Posterior vena cava (tissue), 2 donors: ENCODE measurements at regions not wholly inside any gene's neighbourhood (a gene's known extent, or its start where the extent isn't known, plus 50 kb on each side); places are given as distances from the start of the nearest gene placed in this dataset.
A peak's percentile ranks its signal among the peaks of the same experiment; 100 is the strongest.

Experiments
- DNase-seq: peaks from one replicate; pipeline ENCODE4 v3.0.0-alpha.2; 2020; ENCODE audit warnings: low spot score
- intact Hi-C, 2 donors: fragments of 100-400 bp; cut with DNase I; formaldehyde crosslinking; loops; one replicate each; pipeline versions ENCODE4 v1.14.1 to v1.14.2; 2022 to 2023
- donor health status: DM: yes; HTN: yes; CAD: no.
- donor health status: DM: yes; HTN: yes; CAD: no.

- no peak for DNase-seq
Observed at GRCh38 chr18:10009321-10010144, 95.7 kb downstream of the VAPA start.

GRCh38 chr18:10010611-10011015, 96.8 kb downstream of the VAPA start:
- no peak for DNase-seq

More at GRCh38 chr18:10009321-10010144, 95.7 kb downstream of the VAPA start:
- intact Hi-C loops = loop anchor here in 1 of 2 donors (10.0 kb wide), 1 partner anchor 505 kb away; no protein-coding TSS in a partner anchor

GRCh38 chr18:10011061-10011460, 97.2 kb downstream of the VAPA start:
- intact Hi-C loops = no loop called here
- no peak for DNase-seq

More at GRCh38 chr18:10010611-10011015, 96.8 kb downstream of the VAPA start:
- intact Hi-C loops = no loop called here

GRCh38 chr18:10011751-10012150, 97.9 kb downstream of the VAPA start:
- intact Hi-C loops = no loop called here
- DNase-seq = no peak

GRCh38 chr18:10012526-10012925, 98.7 kb downstream of the VAPA start:
- intact Hi-C loops = no loop called here
- no peak for DNase-seq

GRCh38 chr18:10013621-10014543, 100.1 kb downstream of the VAPA start:
- DNase-seq = peak; percentile 47
- intact Hi-C loops = no loop called here

GRCh38 chr18:10015288-10015701, 101.5 kb downstream of the VAPA start:
- no peak for DNase-seq
- intact Hi-C loops = no loop called here

GRCh38 chr18:10015941-10016819, 102.4 kb downstream of the VAPA start:
- intact Hi-C loops = no loop called here
- DNase-seq = no peak

- no peak for DNase-seq
- intact Hi-C loops = no loop called here
Observed at GRCh38 chr18:10017043-10017442, 103.2 kb downstream of the VAPA start.

- DNase-seq = no peak
- intact Hi-C loops = no loop called here
Observed at GRCh38 chr18:10018289-10018688, 104.5 kb downstream of the VAPA start.

GRCh38 chr18:10020171-10020570, 106.4 kb downstream of the VAPA start:
- DNase-seq = no peak
- intact Hi-C loops = no loop called here

GRCh38 chr18:10022365-10022764, 108.5 kb downstream of the VAPA start:
- DNase-seq = no peak
- intact Hi-C loops = no loop called here

GRCh38 chr18:10023853-10024570, 110.2 kb downstream of the VAPA start:
- no peak for DNase-seq
- intact Hi-C loops = no loop called here

GRCh38 chr18:10025711-10026670, 112.2 kb downstream of the VAPA start:
- no peak for DNase-seq
- intact Hi-C loops = no loop called here

- DNase-seq = no peak
- intact Hi-C loops = no loop called here
Observed at GRCh38 chr18:10027031-10027430, 113.2 kb downstream of the VAPA start.

- intact Hi-C loops = no loop called here
- DNase-seq = no peak
Observed at GRCh38 chr18:10027461-10027860, 113.6 kb downstream of the VAPA start.

GRCh38 chr18:10029711-10030110, 115.9 kb downstream of the VAPA start:
- intact Hi-C loops = no loop called here
- DNase-seq = no peak
